GM12892 (cell line): ENCODE measurements at regions not wholly inside any gene's neighbourhood (a gene's known extent, or its start where the extent isn't known, plus 50 kb on each side); places are given as distances from the start of the nearest gene placed in this dataset.

Experiments
- POLR2A ChIP-seq: IDR thresholded peaks from 2 replicates; pipeline ENCODE4 v1.6.1; 2011; ENCODE audit warnings: low read depth, low read length, control low read depth
- POLR2AphosphoS5 ChIP-seq: IDR thresholded peaks from 2 replicates; pipeline ENCODE4 v1.6.1; 2011; ENCODE audit warnings: low read depth, low read length, control low read depth

GRCh38 chr4:58760737-58761136 is 1650.6 kb upstream of the IGFBP7 start:
- no peak for TF ChIP-seq POLR2A
- TF ChIP-seq POLR2AphosphoS5 = no peak
